PC-9 (cell line): ENCODE measurements at regions not wholly inside any gene's neighbourhood (a gene's known extent, or its start where the extent isn't known, plus 50 kb on each side); places are given as distances from the start of the nearest gene placed in this dataset.

ENCODE experiments used
- BruUV-seq: library from RNA; stranded (reverse); fragments of 400-500 nt; replicated peaks from 2 replicates; lab custom pipeline; 2021; lab: Mats Ljungman, UMichigan
- CTCF ChIA-PET: fragments of 300-600 bp; sonication (Branson Sonifier 250); formaldehyde crosslinking; loops from one replicate; lab custom pipeline; 2022; ENCODE audit warnings: antibody characterized with exemption; lab: Charles Lee
- POLR2A ChIA-PET: fragments of 300-600 bp; sonication (Branson Sonifier 250); formaldehyde crosslinking; loops from one replicate; lab custom pipeline; 2022; ENCODE audit warnings: antibody characterized with exemption; ENCODE audit not compliant: unreplicated experiment; lab: Charles Lee
- DNase-seq, 2 experiments: peaks; one replicate each; pipeline versions ENCODE4 v3.0.0 to v3.0.0-alpha.2; 2015 to 2022; ENCODE audit warnings: mixed read lengths in 1 of 2
- H2AFZ ChIP-seq: fragments of 200-600 bp; sonication (generic); 2 replicates; pipeline ENCODE4 v1.8.1; 2017; ENCODE audit warnings: antibody characterized with exemption
- H3F3A ChIP-seq: fragments of 200-600 bp; sonication (generic); 2 replicates; pipeline ENCODE4 v1.8.1; 2017; ENCODE audit warnings: antibody characterized with exemption, mild to moderate bottlenecking, low read depth; ENCODE audit not compliant: insufficient read depth
- H3K27ac ChIP-seq: fragments of 200-600 bp; sonication (generic); 2 replicates; pipeline ENCODE4 v1.6.1; 2016; ENCODE audit warnings: mixed run types
- H3K27me3 ChIP-seq: fragments of 200-600 bp; sonication (generic); 2 replicates; pipeline ENCODE4 v1.6.1; 2016; ENCODE audit warnings: low read depth, mixed run types; ENCODE audit not compliant: insufficient read depth
- H3K36me3 ChIP-seq: fragments of 200-600 bp; sonication (generic); 2 replicates; pipeline ENCODE4 v1.6.1; 2016; ENCODE audit warnings: low read depth, mixed run types
- H3K4me1 ChIP-seq: fragments of 200-600 bp; sonication (generic); replicated peaks from 2 replicates; pipeline ENCODE4 v1.6.1; 2016; ENCODE audit warnings: mixed run types; ENCODE audit not compliant: insufficient read depth
- H3K4me2 ChIP-seq: fragments of 200-600 bp; sonication (generic); 2 replicates; pipeline ENCODE4 v1.6.1; 2017; ENCODE audit warnings: mixed run types
- H3K4me3 ChIP-seq: fragments of 200-600 bp; sonication (generic); 2 replicates; pipeline ENCODE4 v1.6.1; 2016; ENCODE audit warnings: mixed run types
- H3K79me2 ChIP-seq: fragments of 200-600 bp; sonication (generic); 2 replicates; pipeline ENCODE4 v1.6.1; 2017; ENCODE audit warnings: low read depth, mixed run types
- H3K9me2 ChIP-seq: fragments of 200-600 bp; sonication (generic); 2 replicates; pipeline ENCODE4 v1.8.1; 2017; ENCODE audit warnings: mild to moderate bottlenecking; ENCODE audit not compliant: insufficient read depth
- H3K9me3 ChIP-seq: fragments of 200-600 bp; sonication (generic); 2 replicates; pipeline ENCODE4 v1.8.1; 2016; ENCODE audit warnings: low read depth; ENCODE audit not compliant: insufficient read depth
- H4K20me1 ChIP-seq: fragments of 200-600 bp; sonication (generic); 2 replicates; pipeline ENCODE4 v1.8.1; 2017; ENCODE audit not compliant: insufficient read depth
- EZH2 ChIP-seq: fragments of 200-600 bp; sonication (generic); IDR thresholded peaks from 2 replicates; pipeline ENCODE4 v1.8.0; 2017; ENCODE audit warnings: antibody characterized with exemption, low read depth
- intact Hi-C: fragments of 100-400 bp; cut with micrococcal nuclease; formaldehyde crosslinking; loops from one replicate; pipeline ENCODE4 v1.10.0; 2022; ENCODE audit not compliant: unreplicated experiment
- TF ChIP-seq, protein P1 (sequence below): fragments of 200-600 bp; sonication (generic); conservative IDR thresholded peaks from 2 replicates; pipeline ENCODE4 v1.6.1; 2017; ENCODE audit warnings: mixed run types, antibody characterized with exemption, mild to moderate bottlenecking, moderate library complexity

- Histone ChIP-seq H3K36me3 (no peaks in the 10 kb centered on the region), H3K27me3 (no peaks in the 10 kb centered on the region), H3K79me2 (no peaks in the 10 kb centered on the region), H3K9me2 (no peaks in the 10 kb centered on the region), H3K4me1 (no peaks in the 10 kb centered on the region), H3K27ac (no peak overlapping the region), H3K4me3 (no peak overlapping the region), H3K4me2 (no peak overlapping the region), H4K20me1 (no peaks in the 10 kb centered on the region), H2AFZ (no peak overlapping the region), H3K9me3 (no peaks in the 10 kb centered on the region), H3F3A (no peaks in the 10 kb centered on the region)
- intact Hi-C loops = no loop called here
- no peak for DNase-seq
- ChIA-PET CTCF (no interaction called here), POLR2A (no interaction called here)
- BruUV-seq = no TSS peak
- TF ChIP-seq, protein P1, sequence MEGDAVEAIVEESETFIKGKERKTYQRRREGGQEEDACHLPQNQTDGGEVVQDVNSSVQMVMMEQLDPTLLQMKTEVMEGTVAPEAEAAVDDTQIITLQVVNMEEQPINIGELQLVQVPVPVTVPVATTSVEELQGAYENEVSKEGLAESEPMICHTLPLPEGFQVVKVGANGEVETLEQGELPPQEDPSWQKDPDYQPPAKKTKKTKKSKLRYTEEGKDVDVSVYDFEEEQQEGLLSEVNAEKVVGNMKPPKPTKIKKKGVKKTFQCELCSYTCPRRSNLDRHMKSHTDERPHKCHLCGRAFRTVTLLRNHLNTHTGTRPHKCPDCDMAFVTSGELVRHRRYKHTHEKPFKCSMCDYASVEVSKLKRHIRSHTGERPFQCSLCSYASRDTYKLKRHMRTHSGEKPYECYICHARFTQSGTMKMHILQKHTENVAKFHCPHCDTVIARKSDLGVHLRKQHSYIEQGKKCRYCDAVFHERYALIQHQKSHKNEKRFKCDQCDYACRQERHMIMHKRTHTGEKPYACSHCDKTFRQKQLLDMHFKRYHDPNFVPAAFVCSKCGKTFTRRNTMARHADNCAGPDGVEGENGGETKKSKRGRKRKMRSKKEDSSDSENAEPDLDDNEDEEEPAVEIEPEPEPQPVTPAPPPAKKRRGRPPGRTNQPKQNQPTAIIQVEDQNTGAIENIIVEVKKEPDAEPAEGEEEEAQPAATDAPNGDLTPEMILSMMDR = no peak
- no peak for TF ChIP-seq EZH2
Observed at GRCh38 chr21:25424048-25424447, 183.2 kb downstream of the MRPL39 start.

GRCh38 chr21:25422610-25423608 is 184.4 kb downstream of the MRPL39 start:
- Histone ChIP-seq H4K20me1 (no peaks in the 10 kb centered on the region), H3F3A (no peaks in the 10 kb centered on the region), H3K27me3 (no peaks in the 10 kb centered on the region), H3K9me3 (no peaks in the 10 kb centered on the region), H3K27ac (no peak overlapping the region), H2AFZ (no peak overlapping the region), H3K36me3 (no peaks in the 10 kb centered on the region), H3K4me2 (no peak overlapping the region), H3K4me3 (no peak overlapping the region), H3K4me1 (no peaks in the 10 kb centered on the region), H3K9me2 (no peaks in the 10 kb centered on the region), H3K79me2 (no peaks in the 10 kb centered on the region)
- ChIA-PET POLR2A (no interaction called here), CTCF (no interaction called here)
- no TSS peak for BruUV-seq
- intact Hi-C loops = no loop called here
- DNase-seq = no peak
- TF ChIP-seq, protein P1 = no peak

DNA sequence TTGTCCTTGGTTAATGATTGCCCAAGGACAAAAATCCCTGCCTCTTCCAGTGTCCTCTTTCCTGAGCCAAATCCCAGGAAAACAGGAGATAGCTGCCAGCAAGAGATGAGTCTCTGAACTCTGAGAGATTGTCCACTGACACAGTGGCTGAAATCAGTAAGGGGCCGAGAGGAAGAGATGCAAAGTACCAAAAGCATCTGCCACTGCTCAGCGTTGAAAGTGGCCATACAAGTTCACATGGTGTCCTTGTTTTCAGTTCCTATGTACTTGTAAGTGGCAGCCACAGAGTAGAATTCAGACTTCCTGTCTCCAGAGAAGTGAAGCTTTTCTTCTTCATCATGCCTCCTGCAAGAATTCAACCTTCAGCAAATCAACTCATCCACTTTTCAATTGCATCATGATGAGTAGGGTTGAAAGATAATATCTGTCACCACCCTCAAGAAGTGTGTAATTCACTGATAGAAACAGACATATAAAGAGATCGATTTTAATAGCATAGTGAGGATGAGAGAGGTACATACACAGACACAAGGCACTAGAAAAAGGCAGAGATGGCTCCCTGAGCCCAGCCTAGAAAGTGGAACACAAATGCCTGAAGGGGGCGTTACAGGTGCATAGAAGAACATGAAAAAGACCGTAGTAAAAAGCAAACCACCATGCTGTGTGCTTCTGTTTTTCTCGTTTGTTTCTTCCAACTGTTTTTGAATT is 185.8 kb downstream of the MRPL39 start:
- ChIA-PET CTCF (no interaction called here), POLR2A (no interaction called here)
- no TSS peak for BruUV-seq
- H4K20me1 ChIP-seq = no peaks in the 10 kb centered on the region
- intact Hi-C loops = no loop called here
- no peaks in the 10 kb centered on the region for H3K36me3 ChIP-seq
- no peaks in the 10 kb centered on the region for H3K4me1 ChIP-seq
- TF ChIP-seq, protein P1 = no peak
- TF ChIP-seq EZH2 = no peak
- no peaks in the 10 kb centered on the region for H3K9me2 ChIP-seq
- no peak for DNase-seq
- no peak overlapping the region for H3K4me2 ChIP-seq
- no peak overlapping the region for H3K27ac ChIP-seq
- no peak overlapping the region for H2AFZ ChIP-seq
- H3K79me2 ChIP-seq = no peaks in the 10 kb centered on the region
- no peaks in the 10 kb centered on the region for H3K27me3 ChIP-seq
- H3K9me3 ChIP-seq = no peaks in the 10 kb centered on the region
- no peaks in the 10 kb centered on the region for H3F3A ChIP-seq
- no peak overlapping the region for H3K4me3 ChIP-seq
